A549 (cell line): ENCODE measurements at regions not wholly inside any gene's neighbourhood (a gene's known extent, or its start where the extent isn't known, plus 50 kb on each side); places are given as distances from the start of the nearest gene placed in this dataset.
A peak's percentile ranks its signal among the peaks of the same experiment; 100 is the strongest.

Experiments
- ATAC-seq, 2 experiments: fragments of 200-7000 bp in 1 of 2; fragments of >200 bp in 1 of 2; cut with Nextera tagmentation in 1 of 2; cut with Tn5 transposase in 1 of 2; 3 replicates each; pipeline versions ENCODE4 v1.8.0 to v1.9.1; 2018 to 2020; ENCODE audit warnings: mild to moderate bottlenecking in 1 of 2, moderate library complexity in 1 of 2
- CTCF ChIA-PET: fragments of 300-600 bp; sonication (Branson Sonifier 250); formaldehyde crosslinking; extraction: SDS; loops from one replicate; lab custom pipeline; 2021; ENCODE audit warnings: antibody characterized with exemption, inconsistent platforms; lab: Yijun Ruan, JAX
- POLR2A ChIA-PET: fragments of 350-600 bp; formaldehyde crosslinking; extraction: SDS; loops from one replicate; lab custom pipeline; 2021; ENCODE audit warnings: antibody characterized with exemption, inconsistent platforms; lab: Yijun Ruan, JAX
- DNase-seq, 2 experiments: peaks; one replicate each; pipeline versions ENCODE4 v3.0.0 to v3.0.0-alpha.2; 2011 to 2016; ENCODE audit warnings: low read depth in 1 of 2, low spot score in 1 of 2
- FAIRE-seq: peaks from 2 replicates; lab custom pipeline; 2011; peaks lifted over from hg19 to GRCh38; lab: Jason Lieb, UNC
- H3K27ac ChIP-seq, 2 experiments: fragments of >200 bp; sonication (Bioruptor Twin); formaldehyde crosslinking; 3 replicates each; pipeline ENCODE4 v1.5.1; 2016 to 2017
- H3K4me1 ChIP-seq: fragments of >200 bp; sonication (Bioruptor Twin); formaldehyde crosslinking; 3 replicates; pipeline ENCODE4 v1.6.1; 2016
- H3K4me2 ChIP-seq: fragments of >200 bp; sonication (Bioruptor Twin); formaldehyde crosslinking; 3 replicates; pipeline ENCODE4 v1.6.1; 2016
- H3K4me3 ChIP-seq: fragments of >200 bp; sonication (Bioruptor Twin); formaldehyde crosslinking; 3 replicates; pipeline ENCODE4 v1.5.1; 2016
- H3K9me3 ChIP-seq: fragments of >200 bp; sonication (Bioruptor Twin); formaldehyde crosslinking; 3 replicates; pipeline ENCODE4 v1.6.1; 2016
- BHLHE40 ChIP-seq: IDR thresholded peaks from 2 replicates; pipeline ENCODE4 v1.6.1; 2012; ENCODE audit warnings: low read depth, low read length, inconsistent platforms
- CBX2 ChIP-seq: fragments of 200-600 bp; sonication (generic); IDR thresholded peaks from 2 replicates; pipeline ENCODE4 v1.6.1; 2016; ENCODE audit warnings: low read depth, mild to moderate bottlenecking, borderline replicate concordance
- CBX8 ChIP-seq: fragments of 200-600 bp; sonication (generic); IDR thresholded peaks from 2 replicates; pipeline ENCODE4 v1.6.1; 2016
- CEBPB ChIP-seq, 2 experiments: fragments of >200 bp in 1 of 2; sonication (Bioruptor Twin) in 1 of 2; formaldehyde crosslinking in 1 of 2; IDR thresholded peaks; 2 replicates each; pipeline ENCODE4 v1.6.1; 2012 to 2016
- CHD4 ChIP-seq: fragments of 200-600 bp; sonication (generic); IDR thresholded peaks from 2 replicates; pipeline ENCODE4 v1.6.1; 2016; ENCODE audit warnings: antibody characterized with exemption, mild to moderate bottlenecking, borderline replicate concordance
- E2F6 ChIP-seq: IDR thresholded peaks from 2 replicates; pipeline ENCODE4 v1.6.1; 2012; ENCODE audit warnings: low read depth, borderline replicate concordance
- EHMT2 ChIP-seq: fragments of 200-600 bp; sonication (generic); IDR thresholded peaks from 2 replicates; pipeline ENCODE4 v1.6.1; 2016; ENCODE audit warnings: antibody characterized with exemption, low read depth, mild to moderate bottlenecking, moderate library complexity
- ELK1 ChIP-seq: fragments of 150-350 bp; IDR thresholded peaks from 2 replicates; pipeline ENCODE4 v1.6.1; 2014; ENCODE audit warnings: low read depth, mild to moderate bottlenecking, low read length
- FOSB ChIP-seq: fragments of 250-450 bp; sonication (Bioruptor Pico); IDR thresholded peaks from 2 replicates; pipeline ENCODE4 v1.5.0; 2020; ENCODE audit warnings: mild to moderate bottlenecking, moderate library complexity
- HOXB13 ChIP-seq: fragments of 250-450 bp; sonication (Bioruptor Pico); IDR thresholded peaks from 2 replicates; pipeline ENCODE4 v1.5.0; 2020; ENCODE audit warnings: low read depth, mild to moderate bottlenecking, moderate library complexity
- HOXB5 ChIP-seq: fragments of 250-450 bp; sonication (Bioruptor Pico); IDR thresholded peaks from 2 replicates; pipeline ENCODE4 v1.5.0; 2020; ENCODE audit warnings: mild to moderate bottlenecking, moderate library complexity
- JUNB ChIP-seq: fragments of >200 bp; sonication (Bioruptor Twin); formaldehyde crosslinking; IDR thresholded peaks from 2 replicates; pipeline ENCODE4 v1.6.1; 2016
- MAFK ChIP-seq: fragments of 450-650 bp; IDR thresholded peaks from 2 replicates; pipeline ENCODE4 v1.6.1; 2014; ENCODE audit not compliant: partially characterized antibody
- MAZ ChIP-seq: fragments of 150-350 bp; IDR thresholded peaks from 2 replicates; pipeline ENCODE4 v1.6.1; 2014; ENCODE audit warnings: antibody characterized with exemption, low read depth, low read length, borderline replicate concordance
- MYC ChIP-seq: IDR thresholded peaks from 2 replicates; pipeline ENCODE4 v1.6.1; 2012; ENCODE audit warnings: mild to moderate bottlenecking, inconsistent platforms, low read length, improper control_type of control experiment, borderline replicate concordance
- POLR2AphosphoS2 ChIP-seq: conservative IDR thresholded peaks from 2 replicates; pipeline ENCODE4 v1.6.1; 2012; ENCODE audit warnings: low read length, improper control_type of control experiment, inconsistent platforms
- REST ChIP-seq: fragments of 200-600 bp; sonication (generic); IDR thresholded peaks from 2 replicates; pipeline ENCODE4 v1.6.1; 2016; ENCODE audit warnings: antibody characterized with exemption, mild to moderate bottlenecking, moderate library complexity
- RFX5 ChIP-seq: fragments of 450-650 bp; IDR thresholded peaks from 2 replicates; pipeline ENCODE4 v1.7.1; 2014; ENCODE audit warnings: antibody characterized with exemption, mild to moderate bottlenecking, moderate library complexity
- SREBF2 ChIP-seq: fragments of 450-650 bp; IDR thresholded peaks from 2 replicates; pipeline ENCODE4 v1.6.1; 2014; ENCODE audit warnings: mild to moderate bottlenecking, moderate library complexity
- TFCP2L1 ChIP-seq: fragments of 250-450 bp; sonication (Bioruptor Pico); IDR thresholded peaks from 2 replicates; pipeline ENCODE4 v1.5.0; 2021; ENCODE audit warnings: mild to moderate bottlenecking
- TP53 ChIP-seq: fragments of 250-450 bp; sonication (Bioruptor Pico); IDR thresholded peaks from 2 replicates; pipeline ENCODE4 v1.5.0; 2021; ENCODE audit warnings: mild to moderate bottlenecking, moderate library complexity
- USF2 ChIP-seq: fragments of 450-650 bp; IDR thresholded peaks from 2 replicates; pipeline ENCODE4 v1.6.1; 2014; ENCODE audit warnings: antibody characterized with exemption
- ZNF302 ChIP-seq: fragments of 250-450 bp; sonication (Bioruptor Pico); IDR thresholded peaks from 2 replicates; pipeline ENCODE4 v1.9.0; 2021; ENCODE audit warnings: inconsistent platforms, mild to moderate bottlenecking, moderate library complexity
- ZSCAN20 ChIP-seq: fragments of 250-450 bp; sonication (Bioruptor Pico); IDR thresholded peaks from 2 replicates; pipeline ENCODE4 v1.8.0; 2022; ENCODE audit warnings: mild to moderate bottlenecking, moderate library complexity
- WGBS: methylation state at CpG from one replicate; pipeline ENCODE4 v1.1.6; 2017; ENCODE audit errors: missing lambda C conversion rate; 5-methylcytosine and 5-hydroxymethylcytosine counted together

GRCh38 chr3:152100491-152101132 is 168.1 kb upstream of the MBNL1 start:
- Histone ChIP-seq H3K9me3 (no peaks in the 10 kb centered on the region), H3K27ac (no peak overlapping the region), H3K4me2 (no peak overlapping the region), H3K4me3 (no peak overlapping the region), H3K4me1 (no peaks in the 10 kb centered on the region)
- ATAC-seq, result no peak
- 81% methylated on average over 3 of the region's 3 CpGs for WGBS
- POLR2A ChIA-PET, result no interaction called here
- CTCF ChIA-PET, result no interaction called here
- TF ChIP-seq MAFK (no peak), BHLHE40 (no peak), CEBPB (IDR thresholded peaks at IDR 0.05) (peak; percentile 93 to 97; a peak in 3 of 4 replicates), RFX5 (no peak), TP53 (no peak), EHMT2 (no peak), E2F6 (no peak)
- TF ChIP-seq, all 56 proteins: peak for 1
- DNase-seq (no peak), FAIRE-seq (no peak)

GRCh38 chr3:152102410-152102809 is 166.3 kb upstream of the MBNL1 start:
- FAIRE-seq (no peak), DNase-seq (no peak), ATAC-seq (no peak)
- no peak overlapping the region for H3K4me2 ChIP-seq
- CTCF ChIA-PET, result no interaction called here
- no peaks in the 10 kb centered on the region for H3K4me1 ChIP-seq
- WGBS, result 84% methylated on average over 7 of the region's 7 CpGs
- no peak for TF ChIP-seq CHD4
- no peak for TF ChIP-seq CBX8
- no peak for TF ChIP-seq ZNF302
- no peak for TF ChIP-seq FOSB (CRISPR knock-in tag)
- TF ChIP-seq TP53, result no peak
- TF ChIP-seq CBX2, result no peak
- TF ChIP-seq MAZ, result no peak
- no peak for TF ChIP-seq JUNB
- no peak for TF ChIP-seq REST
- TF ChIP-seq USF2, result no peak
- TF ChIP-seq SREBF2, result no peak
- TF ChIP-seq HOXB13 (CRISPR knock-in tag), result no peak
- no peak for TF ChIP-seq MAFK
- no peak for TF ChIP-seq ZSCAN20 (CRISPR knock-in tag)
- no peak for TF ChIP-seq RFX5
- no peak for TF ChIP-seq TFCP2L1 (CRISPR knock-in tag)
- no peak for TF ChIP-seq ELK1
- TF ChIP-seq HOXB5 (CRISPR knock-in tag), result no peak
- no peak for TF ChIP-seq POLR2AphosphoS2
- TF ChIP-seq MYC, result no peak
- no peak overlapping the region for H3K4me3 ChIP-seq
- H3K9me3 ChIP-seq, result no peaks in the 10 kb centered on the region
- POLR2A ChIA-PET, result no interaction called here
- no peak overlapping the region for H3K27ac ChIP-seq
